ENCODE measurements at regions not wholly inside any gene's neighbourhood (a gene's known extent, or its start where the extent isn't known, plus 50 kb on each side); places are given as distances from the start of the nearest gene placed in this dataset.
"Not testable (repeated sequence)": the region's sequence is repeated elsewhere in the genome, so short reads cannot be mapped to it uniquely, and the experiment has no call there.

DNA sequence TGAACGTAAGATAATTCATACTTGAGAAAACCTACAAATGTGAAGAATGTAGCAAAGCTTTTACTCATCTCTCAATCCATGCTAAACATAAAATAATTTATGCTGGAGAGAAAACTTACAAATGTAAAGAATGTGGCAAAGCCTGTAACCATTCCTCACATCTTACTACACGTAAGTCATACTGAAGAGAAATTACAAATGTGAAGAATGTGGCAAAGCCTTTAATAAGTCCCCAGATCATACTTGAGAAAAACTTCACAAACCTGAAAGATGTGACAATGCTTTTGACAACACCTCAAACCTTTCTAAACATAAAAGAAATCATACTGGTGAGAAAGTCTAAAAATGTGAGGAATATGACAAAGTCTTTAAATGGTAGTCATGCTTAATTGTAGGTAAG is 89.4 kb downstream of the ZNF675 start:
- no peak for DNase-seq (ENCODE audit: low read depth)

DNA sequence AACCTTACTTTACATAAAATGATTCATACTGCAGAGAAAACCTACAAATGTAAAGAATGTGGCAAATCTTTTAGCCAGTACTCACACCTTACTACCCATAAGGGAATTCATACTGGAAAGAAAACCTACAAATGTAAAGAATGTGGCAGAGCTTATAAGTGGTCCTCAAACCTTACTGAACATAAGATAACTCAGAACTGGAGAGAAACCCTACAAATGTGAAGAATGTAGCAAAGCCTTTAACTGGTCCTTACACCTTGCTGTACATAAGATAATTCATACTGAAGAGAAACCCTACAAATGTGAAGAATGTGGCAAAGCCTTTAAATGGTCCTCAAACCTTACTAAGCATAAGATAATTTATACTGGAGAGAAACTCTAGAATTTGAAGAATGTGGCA is 90.1 kb downstream of the ZNF675 start:
- no peak for DNase-seq (ENCODE audit: low read depth)

- not testable (repeated sequence) for DNase-seq (ENCODE audit: low read depth)
These were observed 92.7 kb downstream of the ZNF675 start for GRCh38 chr19:23594311-23594710.

GRCh38 chr19:23587546-23587945 is 99.5 kb downstream of the ZNF675 start:
- no peak for DNase-seq (ENCODE audit: low read depth)

GRCh38 chr19:23577501-23577900 is 109.5 kb downstream of the ZNF675 start:
- DNase-seq (ENCODE audit: low read depth), result no peak

DNA sequence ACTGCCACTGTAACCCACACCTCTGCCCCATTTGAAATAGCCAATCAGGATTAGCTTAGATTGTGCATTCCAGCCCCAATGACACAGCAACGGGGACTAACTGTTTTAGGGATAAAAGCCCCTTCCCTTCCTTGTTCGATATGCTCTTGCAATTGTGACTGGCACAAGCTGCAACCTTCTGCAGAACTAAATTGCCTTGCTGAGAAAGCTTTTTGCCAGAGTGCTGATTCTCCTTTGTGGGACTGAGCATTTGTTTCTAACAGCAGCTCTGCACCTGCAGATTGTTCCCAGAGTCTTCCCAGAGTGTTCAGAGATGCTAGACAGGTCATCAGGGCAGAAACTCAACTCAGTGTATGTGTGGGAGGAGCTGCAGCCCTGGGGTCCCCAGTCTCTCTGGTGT is 115.8 kb downstream of the ZNF675 start:
- no peak for DNase-seq (ENCODE audit: low read depth)

DNA sequence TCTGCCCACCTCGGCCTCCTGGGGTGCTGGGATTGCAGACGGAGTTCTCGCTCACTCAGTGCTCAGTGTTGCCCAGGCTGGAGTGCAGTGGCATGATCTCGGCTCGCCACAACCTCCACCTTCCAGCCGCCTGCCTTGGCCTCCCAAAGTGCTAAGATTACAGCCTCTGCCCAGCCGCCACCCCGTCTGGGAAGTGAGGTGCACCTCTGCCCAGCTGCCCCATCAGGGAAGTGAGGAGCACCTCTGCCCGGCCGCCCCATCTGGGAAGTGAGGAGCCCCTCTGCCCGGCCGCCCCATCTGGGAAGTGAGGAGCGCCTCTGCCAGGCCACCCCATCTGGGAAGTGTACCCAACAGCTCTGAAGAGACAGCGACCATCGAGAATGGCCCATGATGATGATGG is 118.9 kb downstream of the ZNF675 start:
- DNase-seq (ENCODE audit: low read depth), result not testable (repeated sequence)

- DNase-seq (ENCODE audit: low read depth), result no peak
These were observed 121.8 kb downstream of the ZNF675 start for GRCh38 chr19:23565256-23565655.

GRCh38 chr19:23563326-23563725 is 123.7 kb downstream of the ZNF675 start:
- DNase-seq (ENCODE audit: low read depth), result no peak

GRCh38 chr19:23561341-23561740 is 125.7 kb downstream of the ZNF675 start:
- no peak for DNase-seq (ENCODE audit: low read depth)

GRCh38 chr19:23560051-23560450 is 127.0 kb downstream of the ZNF675 start:
- DNase-seq (ENCODE audit: low read depth), result no peak

DNA sequence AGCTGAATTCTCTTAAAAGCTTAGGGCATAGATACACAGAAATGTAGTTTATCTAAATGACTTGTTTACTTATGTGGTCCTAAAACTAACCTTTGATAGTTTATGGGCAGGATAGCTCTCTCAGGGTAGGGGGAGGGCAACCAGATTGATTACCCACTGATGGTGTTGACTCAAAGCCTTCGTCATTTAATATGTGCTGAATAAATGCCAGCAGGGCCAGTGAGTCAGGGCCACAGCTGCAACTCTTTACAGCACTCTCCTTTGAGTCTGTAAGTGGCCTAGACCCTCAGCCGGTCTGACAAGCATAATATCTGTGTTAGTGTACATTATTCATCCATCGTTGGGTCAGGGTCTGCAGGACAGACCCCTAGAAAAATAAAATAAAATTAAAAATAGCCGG is 128.5 kb downstream of the ZNF675 start:
- peak; percentile 46 for DNase-seq (ENCODE audit: low read depth)

DNA sequence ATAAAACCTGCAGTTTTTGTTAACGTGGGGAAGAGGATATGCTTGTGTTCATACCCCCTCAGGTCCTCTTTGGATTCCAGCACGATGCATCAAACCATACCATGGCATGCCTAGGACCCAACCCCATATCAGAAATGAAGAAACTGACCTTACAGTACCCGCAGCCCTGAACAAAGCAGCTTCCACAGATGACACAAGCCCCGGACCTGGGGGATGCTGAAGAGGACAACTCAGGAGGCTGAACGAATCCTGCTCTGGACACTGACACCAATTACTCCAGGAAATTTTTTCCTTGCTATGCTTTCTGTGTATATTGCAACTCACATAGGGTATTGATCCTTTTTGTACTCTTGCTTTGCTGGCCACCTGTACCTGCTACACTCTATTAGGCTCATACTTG is 129.6 kb downstream of the ZNF675 start:
- DNase-seq (ENCODE audit: low read depth), result no peak

GRCh38 chr19:23554548-23554947 is 132.5 kb downstream of the ZNF675 start:
- DNase-seq (ENCODE audit: low read depth), result peak; percentile 47

DNA sequence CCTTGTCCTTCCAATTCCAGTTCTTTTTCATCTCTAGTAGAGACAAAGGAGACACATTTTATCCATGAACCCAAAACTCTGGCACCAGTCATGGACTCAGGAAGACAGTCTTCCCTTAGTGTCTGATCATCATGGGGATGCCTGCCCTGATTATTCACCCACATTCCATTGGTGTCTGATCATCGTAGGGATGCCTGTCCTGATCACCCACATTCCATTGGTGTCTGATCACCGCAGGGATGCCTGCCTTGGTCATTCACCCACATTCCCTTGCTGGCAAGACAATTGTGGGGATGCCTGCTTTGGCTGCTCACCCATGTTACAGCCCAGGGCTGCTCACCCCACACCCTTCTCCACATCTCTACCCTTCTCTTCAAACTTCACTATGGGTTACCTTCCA is 136.9 kb downstream of the ZNF675 start:
- peak; percentile 37 for DNase-seq (ENCODE audit: low read depth)

- DNase-seq (ENCODE audit: low read depth), result peak; percentile 20
These were observed 139.1 kb downstream of the ZNF675 start for GRCh38 chr19:23547816-23548430.

- no peak for DNase-seq (ENCODE audit: low read depth)
These were observed 139.9 kb downstream of the ZNF675 start for GRCh38 chr19:23547156-23547555.

- no peak for DNase-seq (ENCODE audit: low read depth)
These were observed 143.7 kb downstream of the ZNF675 start for GRCh38 chr19:23543351-23543750.

DNA sequence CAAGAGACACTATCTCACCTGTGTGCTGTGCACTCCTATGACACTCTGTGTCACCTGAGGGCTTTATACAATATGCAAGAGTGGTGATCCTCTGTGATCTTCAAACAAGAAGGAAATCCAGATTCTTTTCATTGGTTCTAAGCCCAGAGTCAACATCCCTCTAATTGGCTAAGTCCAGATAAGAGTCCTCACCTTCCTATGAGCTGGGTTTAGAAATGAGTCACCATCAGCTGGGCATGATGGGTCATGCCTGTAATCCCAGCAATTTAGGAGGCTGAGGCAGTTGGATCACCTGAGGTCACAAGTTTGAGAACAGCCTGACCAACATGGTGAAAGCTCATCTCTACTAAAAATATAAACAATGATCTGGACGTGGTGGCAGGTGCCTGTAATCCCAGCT is 144.4 kb downstream of the ZNF675 start:
- no peak for DNase-seq (ENCODE audit: low read depth)

DNA sequence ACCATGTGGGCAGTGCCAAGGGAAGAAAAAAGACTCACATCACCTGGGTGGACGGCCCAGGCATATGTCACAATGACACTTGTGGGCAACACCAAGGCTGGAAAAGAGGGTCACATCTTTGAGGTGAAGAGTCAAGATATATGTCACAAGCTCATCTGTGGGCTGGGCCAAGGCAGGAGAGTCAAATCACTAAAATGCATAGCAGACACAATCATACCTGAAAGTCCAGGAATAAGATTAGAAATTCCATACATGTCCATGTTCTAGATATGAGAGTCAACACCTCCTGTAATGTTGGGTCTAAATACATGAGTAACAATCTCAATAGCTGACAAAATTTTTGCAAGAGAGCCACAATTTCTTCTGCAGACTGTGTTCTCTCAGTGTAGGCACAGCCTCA is 145.0 kb downstream of the ZNF675 start:
- DNase-seq (ENCODE audit: low read depth), result no peak

DNA sequence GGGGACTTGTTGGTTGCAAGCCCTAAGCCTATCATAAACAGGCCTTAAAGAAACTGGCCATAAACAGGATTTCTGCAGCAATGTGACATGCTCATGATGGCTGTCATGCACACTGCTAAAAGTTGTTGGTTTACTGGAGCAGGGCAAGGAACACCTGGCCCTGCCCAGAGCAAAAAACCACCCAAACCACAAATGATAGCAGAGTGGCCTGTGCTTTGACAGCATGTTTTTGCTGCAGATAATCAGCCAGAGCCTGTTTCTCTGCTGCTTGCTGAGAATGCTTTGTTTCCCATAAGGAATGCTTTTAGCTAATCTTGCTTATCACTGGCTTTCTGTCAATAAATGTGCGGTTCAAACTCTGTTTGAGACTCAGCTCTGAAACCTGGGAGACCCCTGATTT is 144.9 kb upstream of the ZNF91 start:
- DNase-seq (ENCODE audit: low read depth), result not testable (repeated sequence)

- no peak for DNase-seq (ENCODE audit: low read depth)
These were observed 144.2 kb upstream of the ZNF91 start for GRCh38 chr19:23539499-23539898.

DNA sequence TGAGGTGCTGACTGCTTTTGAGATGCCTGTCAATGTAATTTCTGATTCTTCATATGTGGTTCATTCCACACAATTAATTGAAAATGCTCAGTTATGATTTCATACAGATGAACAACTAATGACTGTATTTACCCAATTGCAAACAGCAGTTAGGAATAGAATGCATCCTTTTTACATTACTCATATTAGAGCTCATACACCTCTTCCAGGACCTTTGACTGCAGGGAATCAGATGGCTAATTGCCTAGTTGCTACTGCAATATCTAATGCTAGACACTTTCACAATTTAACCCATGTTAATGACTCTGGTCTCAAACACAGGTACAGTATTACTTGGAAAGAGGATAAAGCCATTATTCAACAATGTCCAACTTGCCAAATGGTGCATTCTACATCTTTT is 141.9 kb upstream of the ZNF91 start:
- not testable (repeated sequence) for DNase-seq (ENCODE audit: low read depth)

- DNase-seq (ENCODE audit: low read depth), result not testable (repeated sequence)
These were observed 141.1 kb upstream of the ZNF91 start for GRCh38 chr19:23536341-23536740.

DNA sequence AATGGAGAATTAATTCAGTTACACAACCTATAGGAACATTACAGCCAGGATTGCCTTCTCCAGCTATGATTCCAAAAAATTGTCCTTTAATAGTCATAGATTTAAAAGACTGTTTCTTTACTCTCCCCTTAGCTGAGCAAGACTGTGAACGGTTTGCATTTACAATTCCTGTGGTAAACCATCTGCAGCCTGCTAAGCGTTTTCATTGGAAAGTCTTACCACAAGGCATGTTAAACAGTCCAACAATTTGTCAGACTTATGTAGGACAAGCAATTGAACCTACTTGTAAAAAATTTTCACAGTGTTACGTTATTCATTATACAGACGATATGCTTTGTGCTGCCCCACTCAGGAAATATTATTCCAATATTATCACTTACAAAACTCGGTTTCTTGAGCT is 140.6 kb upstream of the ZNF91 start:
- not testable (repeated sequence) for DNase-seq (ENCODE audit: low read depth)

Measured in GM04504 (cell line).